BLaER1 treated with 17β-estradiol and CSF1 and Interleukin-3, amounts not matched to agents 10 nM and 100 nM (cell line): ENCODE measurements at regions not wholly inside any gene's neighbourhood (a gene's known extent, or its start where the extent isn't known, plus 50 kb on each side); places are given as distances from the start of the nearest gene placed in this dataset.

ENCODE experiments used
- H3K27ac ChIP-seq, 11 experiments: shearing (Covaris generic); formaldehyde crosslinking; 2 replicates each; pipeline ENCODE4 v1.8.1; 2022
- H3K27me3 ChIP-seq, 11 experiments: shearing (Covaris generic); formaldehyde crosslinking; 2 replicates each; pipeline ENCODE4 v1.8.1; 2022
- H3K36me3 ChIP-seq, 11 experiments: shearing (Covaris generic); formaldehyde crosslinking; 2 replicates each; pipeline ENCODE4 v1.8.1; 2022
- H3K4me1 ChIP-seq, 10 experiments: shearing (Covaris generic); formaldehyde crosslinking; 2 replicates each; pipeline ENCODE4 v1.8.1; 2022
- H3K4me2 ChIP-seq, 11 experiments: shearing (Covaris generic); formaldehyde crosslinking; 2 replicates each; pipeline ENCODE4 v1.8.1; 2022
- H3K4me3 ChIP-seq, 10 experiments: shearing (Covaris generic); formaldehyde crosslinking; 2 replicates each; pipeline ENCODE4 v1.8.1; 2022
- H3K9ac ChIP-seq, 11 experiments: shearing (Covaris generic); formaldehyde crosslinking; 2 replicates each; pipeline ENCODE4 v1.8.1; 2022
- H3K9me3 ChIP-seq, 11 experiments: shearing (Covaris generic); formaldehyde crosslinking; replicated peaks in 1 of 11; 2 replicates each; pipeline ENCODE4 v1.8.1; 2022
- H4K20me1 ChIP-seq, 11 experiments: shearing (Covaris generic); formaldehyde crosslinking; 2 replicates each; pipeline ENCODE4 v1.8.1; 2022
- Cebpa-rat ChIP-seq, 11 experiments: shearing (Covaris generic); IDR thresholded peaks; 2 replicates each; pipeline ENCODE4 v1.8.1; 2022

GRCh38 chr4:155497306-155497705 is 120.5 kb upstream of the MAP9 start:
- peak overlapping the region in 3 of 11 experiments; percentile 54 to 84 (median 71); a peak in 6 of 22 replicates for H3K4me2 ChIP-seq
- H4K20me1 ChIP-seq, result no peaks in the 10 kb centered on the region

GRCh38 chr4:155496294-155496626 is 119.5 kb upstream of the MAP9 start:
- no peak overlapping the region for H3K9ac ChIP-seq
- H3K36me3 ChIP-seq, result no peaks in the 10 kb centered on the region
- peak overlapping the region in 2 of 11 experiments; percentile 33 to 42; a peak in 3 of 22 replicates for H3K27ac ChIP-seq
- no peaks in the 10 kb centered on the region for H3K9me3 ChIP-seq
- no peaks in the 10 kb centered on the region for H4K20me1 ChIP-seq
- no peaks in the 10 kb centered on the region for H3K27me3 ChIP-seq
- no peak for TF ChIP-seq Cebpa-rat (IDR thresholded peaks at IDR 0.05)
- peak overlapping the region in 3 of 11 experiments; percentile 54 to 84 (median 71); a peak in 6 of 22 replicates for H3K4me2 ChIP-seq
- peaks cover 6 to 48% (median 7%) of the 10 kb centered on the region in 10 experiments; a peak in 13 of 20 replicates for H3K4me1 ChIP-seq
- no peak overlapping the region for H3K4me3 ChIP-seq

More at GRCh38 chr4:155497306-155497705, 120.5 kb upstream of the MAP9 start:
- Histone ChIP-seq H3K9me3 (no peaks in the 10 kb centered on the region), H3K36me3 (no peaks in the 10 kb centered on the region), H3K4me1 (peaks cover 0 to 37% (median 0%) of the 10 kb centered on the region in 10 experiments; a peak in 7 of 20 replicates), H3K4me3 (no peak overlapping the region), H3K9ac (no peak overlapping the region), H3K27ac (no peak overlapping the region; a peak in 1 of 22 replicates), H3K27me3 (no peaks in the 10 kb centered on the region)
- no peak for TF ChIP-seq Cebpa-rat (IDR thresholded peaks at IDR 0.05)

GRCh38 chr4:155495572-155496293 is 119.0 kb upstream of the MAP9 start:
- H3K4me2 ChIP-seq, result peak overlapping the region in 3 of 11 experiments; percentile 54 to 84 (median 71); a peak in 6 of 22 replicates
- no peak overlapping the region for H3K4me3 ChIP-seq
- no peak for TF ChIP-seq Cebpa-rat (IDR thresholded peaks at IDR 0.05)
- no peak overlapping the region for H3K9ac ChIP-seq
- no peaks in the 10 kb centered on the region for H3K27me3 ChIP-seq
- no peaks in the 10 kb centered on the region for H3K36me3 ChIP-seq
- no peaks in the 10 kb centered on the region for H4K20me1 ChIP-seq
- H3K4me1 ChIP-seq, result peaks cover 8 to 53% (median 12%) of the 10 kb centered on the region in 10 experiments; a peak in 13 of 20 replicates
- H3K9me3 ChIP-seq, result no peaks in the 10 kb centered on the region
- H3K27ac ChIP-seq, result no peak overlapping the region

GRCh38 chr4:155494037-155494718 is 117.4 kb upstream of the MAP9 start:
- Histone ChIP-seq H3K4me3 (no peak overlapping the region), H3K4me1 (peaks cover 8 to 60% (median 12%) of the 10 kb centered on the region in 10 experiments; a peak in 13 of 20 replicates), H3K4me2 (no peak overlapping the region), H3K9me3 (no peaks in the 10 kb centered on the region), H3K9ac (no peak overlapping the region), H3K27me3 (no peaks in the 10 kb centered on the region), H4K20me1 (no peaks in the 10 kb centered on the region), H3K36me3 (no peaks in the 10 kb centered on the region), H3K27ac (no peak overlapping the region)
- no peak for TF ChIP-seq Cebpa-rat (IDR thresholded peaks at IDR 0.05)

- H3K27ac ChIP-seq, result no peak overlapping the region
- no peak overlapping the region for H3K9ac ChIP-seq
- no peaks in the 10 kb centered on the region for H3K27me3 ChIP-seq
- H3K4me2 ChIP-seq, result peak overlapping the region; percentile 10 to 79 (median 33); a peak in 16 of 22 replicates
- TF ChIP-seq Cebpa-rat (IDR thresholded peaks at IDR 0.05), result no peak
- H3K4me1 ChIP-seq, result peaks cover 8 to 74% (median 12%) of the 10 kb centered on the region in 10 experiments; a peak in 13 of 20 replicates
- H3K4me3 ChIP-seq, result no peak overlapping the region
- no peaks in the 10 kb centered on the region for H3K36me3 ChIP-seq
- no peaks in the 10 kb centered on the region for H3K9me3 ChIP-seq
- H4K20me1 ChIP-seq, result no peaks in the 10 kb centered on the region
These were observed 114.8 kb upstream of the MAP9 start for GRCh38 chr4:155491336-155492120.

GRCh38 chr4:155489271-155489670 is 112.5 kb upstream of the MAP9 start:
- no peak overlapping the region for H3K27ac ChIP-seq
- no peaks in the 10 kb centered on the region for H4K20me1 ChIP-seq
- H3K36me3 ChIP-seq, result no peaks in the 10 kb centered on the region
- H3K9ac ChIP-seq, result no peak overlapping the region
- H3K4me2 ChIP-seq, result no peak overlapping the region
- peaks cover 8 to 60% (median 12%) of the 10 kb centered on the region in 10 experiments; a peak in 13 of 20 replicates for H3K4me1 ChIP-seq
- H3K4me3 ChIP-seq, result no peak overlapping the region
- no peak for TF ChIP-seq Cebpa-rat (IDR thresholded peaks at IDR 0.05)
- no peaks in the 10 kb centered on the region for H3K9me3 ChIP-seq
- H3K27me3 ChIP-seq, result no peaks in the 10 kb centered on the region

- Histone ChIP-seq H3K4me1 (peaks cover 8 to 60% (median 12%) of the 10 kb centered on the region in 10 experiments; a peak in 13 of 20 replicates), H3K4me3 (no peak overlapping the region), H3K36me3 (no peaks in the 10 kb centered on the region), H3K9me3 (no peaks in the 10 kb centered on the region), H3K27me3 (no peaks in the 10 kb centered on the region), H3K9ac (no peak overlapping the region), H4K20me1 (no peaks in the 10 kb centered on the region), H3K4me2 (peak overlapping the region in 1 of 11 experiments; percentile 31; a peak in 1 of 22 replicates), H3K27ac (no peak overlapping the region)
- no peak for TF ChIP-seq Cebpa-rat (IDR thresholded peaks at IDR 0.05)
These were observed 111.9 kb upstream of the MAP9 start for GRCh38 chr4:155488691-155489090.

- H3K4me2 ChIP-seq, result peak overlapping the region in 3 of 11 experiments; percentile 29 to 81 (median 77); a peak in 5 of 22 replicates
- TF ChIP-seq Cebpa-rat (IDR thresholded peaks at IDR 0.05), result no peak
- H3K27ac ChIP-seq, result peak overlapping the region in 1 of 11 experiments; percentile 19; a peak in 1 of 22 replicates
- no peak overlapping the region for H3K9ac ChIP-seq
- H3K4me3 ChIP-seq, result no peak overlapping the region
- no peaks in the 10 kb centered on the region for H4K20me1 ChIP-seq
- H3K9me3 ChIP-seq, result no peaks in the 10 kb centered on the region
- no peaks in the 10 kb centered on the region for H3K36me3 ChIP-seq
- peaks cover 8 to 51% (median 12%) of the 10 kb centered on the region in 10 experiments; a peak in 13 of 20 replicates for H3K4me1 ChIP-seq
- no peaks in the 10 kb centered on the region for H3K27me3 ChIP-seq
These were observed 110.4 kb upstream of the MAP9 start for GRCh38 chr4:155487210-155487609.

GRCh38 chr4:155481150-155481549 is 104.4 kb upstream of the MAP9 start:
- H4K20me1 ChIP-seq, result no peaks in the 10 kb centered on the region
- H3K27ac ChIP-seq, result no peak overlapping the region
- H3K36me3 ChIP-seq, result no peaks in the 10 kb centered on the region
- no peak overlapping the region for H3K4me2 ChIP-seq
- TF ChIP-seq Cebpa-rat (IDR thresholded peaks at IDR 0.05), result no peak
- no peaks in the 10 kb centered on the region for H3K27me3 ChIP-seq
- no peaks in the 10 kb centered on the region for H3K4me1 ChIP-seq
- H3K9me3 ChIP-seq, result no peaks in the 10 kb centered on the region
- H3K9ac ChIP-seq, result no peak overlapping the region
- no peak overlapping the region for H3K4me3 ChIP-seq
